ENCODE measurements at regions not wholly inside any gene's neighbourhood (a gene's known extent, or its start where the extent isn't known, plus 50 kb on each side); places are given as distances from the start of the nearest gene placed in this dataset.

GRCh38 chr2:188853307-188853706, 120.9 kb upstream of the COL3A1 start:
- no peak for TF ChIP-seq CTCF (IDR thresholded peaks at IDR 0.05)
- no peak for TF ChIP-seq POLR2A (IDR thresholded peaks at IDR 0.05)

Data from heart left ventricle (tissue), 13 donors.